ENCODE measurements at regions not wholly inside any gene's neighbourhood (a gene's known extent, or its start where the extent isn't known, plus 50 kb on each side); places are given as distances from the start of the nearest gene placed in this dataset.

DNA sequence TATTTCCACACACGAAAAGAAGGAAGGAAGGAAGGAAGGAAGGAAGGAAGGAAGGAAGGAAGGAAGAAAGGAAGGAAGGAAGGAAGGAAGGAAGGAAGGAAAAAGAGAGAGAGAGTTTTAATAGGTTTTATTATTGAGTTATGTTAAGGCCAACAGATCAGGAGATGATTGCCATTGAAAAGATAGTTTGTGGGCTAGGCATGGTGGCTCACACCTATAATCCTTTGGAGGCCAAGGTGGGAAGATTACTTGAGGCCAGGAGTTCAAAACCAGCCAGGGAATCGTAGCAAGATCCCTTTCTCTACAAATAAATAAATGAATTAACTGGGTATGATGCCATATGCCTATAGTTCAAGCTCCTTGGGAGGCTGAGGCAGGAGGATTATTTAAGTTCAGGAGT is 877.2 kb downstream of the TLE4 start:
- H2BK20ac ChIP-seq (ENCODE audit: low read depth, low read length, poor library complexity, severe bottlenecking), result no peak overlapping the region
- no peak overlapping the region for H3K23ac ChIP-seq (ENCODE audit: insufficient read length, low read depth, low read length)
- no peak for DNase-seq
- no peak overlapping the region for H3K9ac ChIP-seq (ENCODE audit: extremely low read depth, insufficient read length, low read length)
- Mint-ChIP-seq H3K36me3 (ENCODE audit: insufficient read depth in 1 of 3, low read depth in 3 of 3) (peaks cover 0 to 5% (median 2%) of the 10 kb centered on the region in 3 experiments; a peak in 2 of 7 replicates), H3K27ac (no peak overlapping the region), H3K4me3 (no peak overlapping the region; a peak in 1 of 5 replicates), H3K4me1 (peaks cover 9 to 12% of the 10 kb centered on the region in 2 experiments), H3K9me3 (peaks cover 0 to 6% of the 10 kb centered on the region in 2 experiments; a peak in 2 of 5 replicates), H3K27me3 (ENCODE audit: low read depth) (no peaks in the 10 kb centered on the region)
- no peak overlapping the region for H3K18ac ChIP-seq (ENCODE audit: insufficient read length, low read depth, low read length)
- peaks cover 5% of the 10 kb centered on the region; the same call in 1 of the 2 replicates for H3K4me1 ChIP-seq (ENCODE audit: insufficient read depth, low read length)
- H2AFZ ChIP-seq (ENCODE audit: low read length), result no peak overlapping the region
- no peak overlapping the region for H3K27ac ChIP-seq (ENCODE audit: insufficient read length, low read depth, low read length)
- no peak overlapping the region for H3T11ph ChIP-seq (ENCODE audit: low read length)
- H4K20me1 ChIP-seq (ENCODE audit: control insufficient read depth, insufficient read depth, insufficient read length), result no peaks in the 10 kb centered on the region
- H3K14ac ChIP-seq (ENCODE audit: insufficient read depth, low read length), result no peak overlapping the region
- no peak overlapping the region for H2BK120ac ChIP-seq (ENCODE audit: low read depth, low read length, poor library complexity, severe bottlenecking)
- no peaks in the 10 kb centered on the region for H3K27me3 ChIP-seq (ENCODE audit: insufficient read depth, low read length)
- TF ChIP-seq, protein P1, sequence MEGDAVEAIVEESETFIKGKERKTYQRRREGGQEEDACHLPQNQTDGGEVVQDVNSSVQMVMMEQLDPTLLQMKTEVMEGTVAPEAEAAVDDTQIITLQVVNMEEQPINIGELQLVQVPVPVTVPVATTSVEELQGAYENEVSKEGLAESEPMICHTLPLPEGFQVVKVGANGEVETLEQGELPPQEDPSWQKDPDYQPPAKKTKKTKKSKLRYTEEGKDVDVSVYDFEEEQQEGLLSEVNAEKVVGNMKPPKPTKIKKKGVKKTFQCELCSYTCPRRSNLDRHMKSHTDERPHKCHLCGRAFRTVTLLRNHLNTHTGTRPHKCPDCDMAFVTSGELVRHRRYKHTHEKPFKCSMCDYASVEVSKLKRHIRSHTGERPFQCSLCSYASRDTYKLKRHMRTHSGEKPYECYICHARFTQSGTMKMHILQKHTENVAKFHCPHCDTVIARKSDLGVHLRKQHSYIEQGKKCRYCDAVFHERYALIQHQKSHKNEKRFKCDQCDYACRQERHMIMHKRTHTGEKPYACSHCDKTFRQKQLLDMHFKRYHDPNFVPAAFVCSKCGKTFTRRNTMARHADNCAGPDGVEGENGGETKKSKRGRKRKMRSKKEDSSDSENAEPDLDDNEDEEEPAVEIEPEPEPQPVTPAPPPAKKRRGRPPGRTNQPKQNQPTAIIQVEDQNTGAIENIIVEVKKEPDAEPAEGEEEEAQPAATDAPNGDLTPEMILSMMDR (conservative IDR thresholded peaks at IDR 0.05), result no peak
- no peaks in the 10 kb centered on the region for H3K79me1 ChIP-seq (ENCODE audit: insufficient read depth, low read depth, low read length, poor library complexity, severe bottlenecking)
- H4K8ac ChIP-seq (replicated peaks; ENCODE audit: insufficient read length, low read depth, low read length), result no peak overlapping the region
- no peak overlapping the region for H3K56ac ChIP-seq (ENCODE audit: insufficient read length, low read depth, low read length)
- H3K23me2 ChIP-seq (ENCODE audit: insufficient read length, low read depth, low read length, poor library complexity, severe bottlenecking), result no peaks in the 10 kb centered on the region
- WGBS (ENCODE audit: extremely low coverage, insufficient read length, low lambda C conversion rate), result no CpG with 5 or more reads among the region's 2 CpGs
- no peak overlapping the region for H4K5ac ChIP-seq (ENCODE audit: insufficient read length, low read depth, low read length)
- H3K4ac ChIP-seq (ENCODE audit: low read depth, low read length), result no peak overlapping the region
- no peak overlapping the region for H2BK15ac ChIP-seq (ENCODE audit: low read depth, low read length)
- H2BK12ac ChIP-seq (ENCODE audit: insufficient read length, low read depth, low read length), result no peak overlapping the region
- no peaks in the 10 kb centered on the region for H3K9me3 ChIP-seq (ENCODE audit: control insufficient read depth, low read depth, low read length)
- H2BK5ac ChIP-seq (ENCODE audit: insufficient read length, low read length), result no peak overlapping the region
- H2AK5ac ChIP-seq (ENCODE audit: insufficient read length, low read length), result no peak overlapping the region
- no peak overlapping the region for H3K4me2 ChIP-seq (ENCODE audit: insufficient read depth, insufficient read length, low read length)
- H4K91ac ChIP-seq (ENCODE audit: insufficient read length, low read depth, low read length), result no peak overlapping the region
- H3K79me2 ChIP-seq (ENCODE audit: insufficient read depth, low read length), result no peaks in the 10 kb centered on the region

Data from H9 (cell line).